Sigmoid colon (tissue), 6 donors: ENCODE measurements at regions not wholly inside any gene's neighbourhood (a gene's known extent, or its start where the extent isn't known, plus 50 kb on each side); places are given as distances from the start of the nearest gene placed in this dataset.

ENCODE experiments used
- DNase-seq: peaks from one replicate; pipeline ENCODE4 v3.0.0-alpha.2; 2019
- H3K27ac ChIP-seq, 4 donors: fragments of 200-600 bp; sonication (generic); one replicate each; pipeline ENCODE4 v1.5.1; 2016 to 2019; ENCODE audit warnings: mild to moderate bottlenecking in 1 of 4
- H3K27me3 ChIP-seq, 3 donors: fragments of 200-600 bp; sonication (generic); one replicate each; pipeline ENCODE4 v1.5.1; 2019; ENCODE audit warnings: mild to moderate bottlenecking in 1 of 3
- H3K36me3 ChIP-seq, 4 donors: fragments of 200-600 bp; sonication (generic); one replicate each; pipeline ENCODE4 v1.5.1; 2016 to 2019
- H3K4me1 ChIP-seq, 4 donors: fragments of 200-600 bp; sonication (generic); one replicate each; pipeline ENCODE4 v1.5.1; 2017 to 2019
- H3K4me3 ChIP-seq, 4 donors: fragments of 200-600 bp; sonication (generic); one replicate each; pipeline ENCODE4 v1.5.1; 2017 to 2019; ENCODE audit warnings: mild to moderate bottlenecking in 2 of 4, moderate library complexity in 1 of 4
- H3K9me3 ChIP-seq, 4 donors: fragments of 200-600 bp in 3 of 4; sonication (generic) in 3 of 4; one replicate each; pipeline versions ENCODE4 v1.5.1 to v1.6.1; 2013 to 2019
- EP300 ChIP-seq, 4 donors: sonication (generic); formaldehyde crosslinking; IDR thresholded peaks; one replicate each; pipeline ENCODE4 v1.6.1; 2017; ENCODE audit warnings: antibody characterized with exemption in 4 of 4
- POLR2A ChIP-seq, 2 donors: fragments of 450-650 bp; IDR thresholded peaks; one replicate each; pipeline ENCODE4 v1.6.1; 2016; ENCODE audit warnings: antibody characterized with exemption in 2 of 2, mild to moderate bottlenecking in 2 of 2, moderate library complexity in 2 of 2
- POLR2AphosphoS5 ChIP-seq, 4 donors: sonication (generic); formaldehyde crosslinking; IDR thresholded peaks; one replicate each; pipeline ENCODE4 v1.6.1; 2017; ENCODE audit warnings: antibody characterized with exemption in 4 of 4
- WGBS, 2 donors: extraction: QIAGEN DNeasy Blood & Tissue Kit; methylation state at CpG; one replicate each; pipeline ENCODE4 v1.1.7; 2013; 5-methylcytosine and 5-hydroxymethylcytosine counted together
- intact Hi-C: fragments of 100-400 bp; cut with DNase I; formaldehyde crosslinking; loops from one replicate; pipeline ENCODE4 v1.15.1; 2023
- TF ChIP-seq, protein P1 (sequence below), 4 experiments: fragments of 450-650 bp in 3 of 4; fragments of 200-600 bp in 1 of 4; IDR thresholded peaks; one replicate each; pipeline ENCODE4 v1.5.1; 2016 to 2019; ENCODE audit warnings: antibody characterized with exemption in 4 of 4, mild to moderate bottlenecking in 3 of 4, moderate library complexity in 2 of 4
- donor health status: healthy with polysubstance abuse.
- donor health status: healthy.

DNA sequence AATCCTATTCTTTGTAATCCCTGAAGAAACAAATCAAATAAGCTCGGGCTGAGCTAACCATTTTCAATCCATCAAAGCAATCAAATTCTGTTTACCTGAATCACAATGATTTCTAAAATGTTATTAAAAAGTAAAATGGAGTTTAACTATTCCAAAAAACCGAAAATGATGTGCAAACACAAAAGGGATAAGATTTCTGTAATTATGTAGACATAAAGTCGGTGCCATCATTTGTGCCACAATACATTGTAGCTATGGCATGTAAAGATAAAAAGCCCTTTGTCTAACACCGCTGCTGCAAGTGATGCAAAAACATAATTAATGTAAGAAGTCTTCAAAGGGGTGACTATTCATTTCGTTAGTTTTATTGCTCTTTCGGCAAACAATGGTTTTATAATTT lies 125.1 kb upstream of the FAM204A start:
- no peak overlapping the region for H3K4me3 ChIP-seq
- H3K9me3 ChIP-seq, result no peaks in the 10 kb centered on the region
- no peak for DNase-seq
- 16 to 67% methylated on average over 6 of the region's 6 CpGs for WGBS, 2 donors
- no peaks in the 10 kb centered on the region for H3K4me1 ChIP-seq
- H3K27me3 ChIP-seq, result peaks cover 0 to 18% (median 0%) of the 10 kb centered on the region in 3 donors
- intact Hi-C loops, result no loop called here
- no peaks in the 10 kb centered on the region for H3K36me3 ChIP-seq
- no peak overlapping the region for H3K27ac ChIP-seq
- TF ChIP-seq EP300 (IDR thresholded peaks at IDR 0.05), result no peak
- TF ChIP-seq, protein P1, sequence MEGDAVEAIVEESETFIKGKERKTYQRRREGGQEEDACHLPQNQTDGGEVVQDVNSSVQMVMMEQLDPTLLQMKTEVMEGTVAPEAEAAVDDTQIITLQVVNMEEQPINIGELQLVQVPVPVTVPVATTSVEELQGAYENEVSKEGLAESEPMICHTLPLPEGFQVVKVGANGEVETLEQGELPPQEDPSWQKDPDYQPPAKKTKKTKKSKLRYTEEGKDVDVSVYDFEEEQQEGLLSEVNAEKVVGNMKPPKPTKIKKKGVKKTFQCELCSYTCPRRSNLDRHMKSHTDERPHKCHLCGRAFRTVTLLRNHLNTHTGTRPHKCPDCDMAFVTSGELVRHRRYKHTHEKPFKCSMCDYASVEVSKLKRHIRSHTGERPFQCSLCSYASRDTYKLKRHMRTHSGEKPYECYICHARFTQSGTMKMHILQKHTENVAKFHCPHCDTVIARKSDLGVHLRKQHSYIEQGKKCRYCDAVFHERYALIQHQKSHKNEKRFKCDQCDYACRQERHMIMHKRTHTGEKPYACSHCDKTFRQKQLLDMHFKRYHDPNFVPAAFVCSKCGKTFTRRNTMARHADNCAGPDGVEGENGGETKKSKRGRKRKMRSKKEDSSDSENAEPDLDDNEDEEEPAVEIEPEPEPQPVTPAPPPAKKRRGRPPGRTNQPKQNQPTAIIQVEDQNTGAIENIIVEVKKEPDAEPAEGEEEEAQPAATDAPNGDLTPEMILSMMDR (IDR thresholded peaks at IDR 0.05), result no peak
- TF ChIP-seq POLR2AphosphoS5 (IDR thresholded peaks at IDR 0.05), result no peak
- TF ChIP-seq POLR2A (IDR thresholded peaks at IDR 0.05), result no peak

DNA sequence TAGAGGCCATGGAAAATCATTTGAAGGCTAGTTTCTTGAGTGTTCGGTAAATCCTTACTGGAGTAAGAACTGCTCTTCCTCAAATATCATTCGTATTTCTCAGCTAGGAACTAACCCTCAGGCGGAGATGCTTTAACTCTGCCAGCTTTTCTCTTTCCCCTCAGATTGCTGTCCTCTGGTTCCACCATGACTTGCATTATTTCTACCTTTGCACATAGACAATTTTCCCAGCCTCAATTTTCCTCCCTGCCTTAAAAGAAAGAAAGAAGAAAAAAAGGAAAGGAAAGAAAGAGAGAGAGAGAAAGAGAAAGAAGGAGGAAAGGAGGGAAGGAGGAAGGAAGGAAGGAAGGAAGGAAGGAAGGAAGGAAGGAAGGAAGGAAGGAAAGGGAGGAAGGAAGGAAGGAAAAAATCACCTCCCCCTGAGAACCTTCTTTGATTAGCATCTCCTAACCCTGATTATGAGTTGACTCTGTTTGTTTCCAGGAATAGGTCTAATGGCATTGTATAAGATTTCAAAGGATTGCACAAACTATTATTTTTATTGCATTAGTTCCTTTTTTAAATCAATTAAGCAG lies 123.3 kb upstream of the FAM204A start:
- H3K4me1 ChIP-seq, result no peaks in the 10 kb centered on the region
- H3K4me3 ChIP-seq, result no peak overlapping the region
- H3K27ac ChIP-seq, result no peak overlapping the region
- H3K9me3 ChIP-seq, result no peaks in the 10 kb centered on the region
- H3K27me3 ChIP-seq, result peaks cover 0 to 26% (median 0%) of the 10 kb centered on the region in 3 donors
- WGBS, 2 donors, result 87 to 89% methylated on average over 3 of the region's 3 CpGs
- H3K36me3 ChIP-seq, result no peaks in the 10 kb centered on the region
- no peak for TF ChIP-seq POLR2A (IDR thresholded peaks at IDR 0.05)
- TF ChIP-seq, protein P1 (IDR thresholded peaks at IDR 0.05), result no peak
- intact Hi-C loops, result no loop called here
- no peak for DNase-seq

DNA sequence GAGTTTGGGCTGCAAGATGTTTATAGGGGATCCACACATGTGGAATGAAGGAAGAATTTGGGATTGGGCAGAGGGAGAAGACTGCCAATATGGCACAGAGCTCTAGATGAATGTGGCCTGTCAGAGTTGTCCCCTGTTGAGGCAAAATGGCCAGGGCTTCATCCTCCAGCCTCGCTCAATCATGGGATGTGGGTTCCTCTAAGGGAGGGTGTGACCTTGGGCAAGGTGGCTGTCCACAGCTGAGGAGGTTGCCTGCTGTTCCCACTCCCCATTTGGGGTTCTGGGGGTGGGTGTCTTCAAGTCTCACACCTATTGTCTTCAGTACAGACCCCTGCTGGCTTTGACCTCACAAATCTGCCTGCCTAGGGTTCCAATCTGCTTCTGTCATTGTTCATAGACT lies 121.6 kb upstream of the FAM204A start:
- DNase-seq, result no peak
- Histone ChIP-seq H3K4me1 (no peaks in the 10 kb centered on the region), H3K4me3 (no peak overlapping the region), H3K27me3 (peaks cover 0 to 30% (median 0%) of the 10 kb centered on the region in 3 donors), H3K9me3 (no peaks in the 10 kb centered on the region), H3K36me3 (no peaks in the 10 kb centered on the region), H3K27ac (no peak overlapping the region)
- TF ChIP-seq, protein P1 (IDR thresholded peaks at IDR 0.05), result no peak
- no peak for TF ChIP-seq POLR2AphosphoS5 (IDR thresholded peaks at IDR 0.05)
- TF ChIP-seq EP300 (IDR thresholded peaks at IDR 0.05), result no peak
- no peak for TF ChIP-seq POLR2A (IDR thresholded peaks at IDR 0.05)
- intact Hi-C loops, result no loop called here
- 83 to 100% methylated on average over 1 of the region's 1 CpG for WGBS, 2 donors

DNA sequence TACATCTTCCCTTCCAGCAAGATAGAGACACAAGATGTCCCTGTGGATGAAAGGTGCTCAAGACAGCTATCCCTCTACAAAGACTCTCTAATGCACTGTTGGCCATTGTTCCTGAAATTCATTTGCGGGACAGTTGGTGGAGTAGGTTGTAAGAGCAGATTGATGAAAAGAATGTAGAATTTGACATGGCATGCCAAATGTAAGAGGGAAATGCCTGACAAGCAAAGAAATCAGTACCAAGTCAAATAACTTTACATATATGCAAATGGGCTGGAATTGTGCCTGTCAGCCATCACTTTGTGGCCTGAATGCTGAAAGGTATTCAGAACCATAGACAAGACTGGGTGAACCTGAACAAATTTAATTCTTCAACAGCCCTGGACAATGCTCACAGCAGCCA lies 120.3 kb upstream of the FAM204A start:
- WGBS, 2 donors, result 94 to 98% methylated on average over 1 of the region's 1 CpG
- Histone ChIP-seq H3K9me3 (no peaks in the 10 kb centered on the region), H3K4me1 (no peaks in the 10 kb centered on the region), H3K27ac (no peak overlapping the region), H3K4me3 (no peak overlapping the region), H3K36me3 (no peaks in the 10 kb centered on the region), H3K27me3 (peaks cover 0 to 19% (median 0%) of the 10 kb centered on the region in 3 donors)
- TF ChIP-seq, protein P1 (IDR thresholded peaks at IDR 0.05), result no peak
- no peak for TF ChIP-seq POLR2A (IDR thresholded peaks at IDR 0.05)
- no peak for TF ChIP-seq EP300 (IDR thresholded peaks at IDR 0.05)
- TF ChIP-seq POLR2AphosphoS5 (IDR thresholded peaks at IDR 0.05), result no peak
- intact Hi-C loops, result no loop called here
- DNase-seq, result no peak

DNA sequence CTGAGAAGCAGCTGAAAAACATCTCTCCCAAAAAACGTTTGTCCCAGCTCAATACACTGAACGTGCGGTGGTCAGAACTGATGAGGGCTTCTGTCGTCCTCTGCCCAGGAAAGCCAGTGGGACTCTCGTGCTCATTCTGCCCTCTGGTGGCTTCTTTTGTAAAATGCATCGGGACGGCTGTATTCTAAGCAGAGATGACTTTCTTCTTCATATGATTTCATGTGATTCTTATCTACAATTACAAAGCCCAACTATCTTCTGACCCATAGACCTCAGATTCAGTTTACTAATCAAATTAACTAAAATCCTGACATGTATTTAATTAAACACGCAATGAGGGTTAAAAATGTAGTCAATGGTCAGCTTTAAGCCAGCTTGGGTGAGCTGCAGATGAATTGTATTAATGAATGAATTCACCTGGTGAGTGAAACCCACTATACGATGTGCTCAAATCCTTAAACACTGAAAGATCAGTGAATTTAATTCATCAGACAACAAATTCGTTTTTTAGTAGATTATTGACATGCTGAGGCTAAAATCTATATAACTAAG lies 117.6 kb upstream of the FAM204A start:
- TF ChIP-seq POLR2AphosphoS5 (IDR thresholded peaks at IDR 0.05), result no peak
- TF ChIP-seq, protein P1 (IDR thresholded peaks at IDR 0.05), result peak in 3 of 4 experiments; percentile 40 to 69 (median 48)
- peak; percentile 75 for DNase-seq
- H3K27ac ChIP-seq, result no peak overlapping the region
- no peaks in the 10 kb centered on the region for H3K4me1 ChIP-seq
- H3K36me3 ChIP-seq, result no peaks in the 10 kb centered on the region
- peaks cover 0 to 17% (median 0%) of the 10 kb centered on the region in 3 donors for H3K27me3 ChIP-seq
- H3K4me3 ChIP-seq, result no peak overlapping the region
- no peaks in the 10 kb centered on the region for H3K9me3 ChIP-seq
- intact Hi-C loops, result loop anchor here (2.0 kb wide), 1 partner anchor 963 kb away; no protein-coding TSS in a partner anchor
- WGBS, 2 donors, result 2 to 3% methylated on average over 10 of the region's 10 CpGs
